ENCODE measurements at regions not wholly inside any gene's neighbourhood (a gene's known extent, or its start where the extent isn't known, plus 50 kb on each side); places are given as distances from the start of the nearest gene placed in this dataset.
"Not testable (repeated sequence)": the region's sequence is repeated elsewhere in the genome, so short reads cannot be mapped to it uniquely, and the experiment has no call there.

DNA sequence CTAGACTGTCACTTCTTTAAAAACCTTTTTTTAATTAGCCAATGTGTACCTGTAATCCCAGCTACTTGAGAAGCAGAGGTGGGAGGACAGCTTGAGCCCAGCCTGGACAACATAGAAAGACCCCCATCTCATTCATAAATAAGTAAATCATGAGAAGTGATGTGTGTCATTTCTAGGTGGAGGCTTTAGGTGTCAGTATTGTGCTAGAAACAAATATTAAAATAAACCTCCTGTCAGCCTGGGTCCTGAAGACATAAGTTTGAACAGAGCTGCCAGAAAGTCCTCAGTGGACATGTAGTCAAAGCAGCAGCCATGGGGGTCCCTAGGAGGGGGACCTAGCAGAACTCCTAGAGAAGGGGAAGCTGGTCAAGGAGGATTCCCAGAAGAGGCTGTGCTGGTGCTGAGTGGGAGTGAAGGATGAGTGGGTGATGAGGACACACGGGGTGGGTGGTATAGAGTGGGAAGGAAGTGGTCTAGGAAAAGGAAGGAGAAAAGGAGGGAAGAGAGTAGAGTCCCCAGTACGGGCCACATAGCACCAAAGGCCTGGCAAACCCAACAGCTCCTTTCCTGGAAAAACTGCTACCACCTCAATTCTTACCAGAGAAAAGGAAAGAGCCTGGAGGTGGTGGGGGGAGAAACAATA lies 316.6 kb upstream of the NCKAP5 start:
- H3K27ac ChIP-seq (ENCODE audit: low read depth, low read length), result no peak overlapping the region
- WGBS, 3 donors, result 55 to 80% (median 55%) methylated on average over 2 of the region's 2 CpGs

DNA sequence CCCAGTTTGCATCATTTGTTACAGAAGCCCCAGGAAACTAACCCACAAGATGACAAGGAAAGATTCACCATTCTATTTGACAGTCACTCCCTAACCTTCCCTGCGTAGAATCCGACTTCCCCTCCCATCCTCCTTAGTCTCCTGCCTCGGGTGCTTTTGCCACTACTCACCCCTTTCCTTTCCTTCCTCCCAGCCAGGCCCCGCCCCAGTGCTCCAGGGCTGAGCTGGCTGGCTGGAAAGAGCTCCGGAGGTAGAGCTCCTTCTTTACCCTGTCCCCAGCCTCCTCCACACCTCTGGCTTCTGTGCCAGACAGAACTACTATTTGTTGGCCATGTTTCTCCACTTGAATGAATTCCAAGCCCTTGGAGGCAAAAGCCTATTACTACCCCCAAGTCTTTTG lies 317.6 kb upstream of the NCKAP5 start:
- 30 to 53% (median 32%) methylated on average over 5 of the region's 5 CpGs for WGBS, 3 donors

DNA sequence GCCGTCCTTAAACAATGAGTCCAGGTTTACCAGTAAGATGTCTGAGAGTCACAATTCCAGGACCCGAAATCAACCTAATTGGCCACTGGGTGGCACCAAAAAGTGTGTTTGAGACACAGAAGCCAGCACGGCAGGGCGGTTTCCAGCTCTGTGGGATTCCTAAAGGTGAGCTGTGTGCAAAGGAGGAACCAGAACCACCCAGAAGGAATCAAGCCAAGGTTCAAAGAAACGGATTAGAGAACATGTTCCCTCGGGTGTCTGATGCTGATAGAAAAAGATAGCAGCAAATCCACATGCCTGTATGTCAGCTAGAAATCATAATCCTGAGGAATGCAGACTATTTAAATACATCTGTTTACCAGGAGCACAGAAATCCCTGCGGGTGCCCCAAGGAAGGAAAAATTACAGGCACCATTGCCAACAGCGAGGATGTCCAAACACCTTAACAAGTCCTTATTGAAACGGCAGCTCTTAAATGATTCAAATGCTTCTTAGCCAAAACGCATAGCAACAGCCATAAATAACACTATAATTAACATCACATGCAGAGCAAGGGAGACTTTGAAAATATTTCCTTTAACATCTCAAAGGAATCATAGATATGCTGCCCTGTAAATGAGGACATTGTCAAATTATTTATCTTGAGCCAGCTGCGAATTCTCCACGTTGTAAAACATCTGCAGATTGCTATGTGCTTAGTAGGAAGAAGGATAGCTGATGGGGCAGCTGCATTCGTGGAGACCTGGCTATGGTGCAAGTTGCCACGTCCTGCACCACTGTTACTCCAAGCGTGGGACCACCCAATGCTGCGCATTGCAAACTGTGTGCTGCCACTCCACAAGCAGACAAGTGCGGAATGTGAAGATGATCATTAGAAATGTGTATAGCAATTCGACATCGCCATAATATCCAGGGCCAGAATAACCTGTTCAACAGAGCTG lies 318.7 kb upstream of the NCKAP5 start:
- WGBS, 3 donors, result 36 to 43% (median 38%) methylated on average over 19 of the region's 19 CpGs
- no peak overlapping the region for H3K27ac ChIP-seq (ENCODE audit: low read depth, low read length)

More for the DNA sequence above, 317.6 kb upstream of the NCKAP5 start:
- H3K27ac ChIP-seq (ENCODE audit: low read depth, low read length), result no peak overlapping the region

DNA sequence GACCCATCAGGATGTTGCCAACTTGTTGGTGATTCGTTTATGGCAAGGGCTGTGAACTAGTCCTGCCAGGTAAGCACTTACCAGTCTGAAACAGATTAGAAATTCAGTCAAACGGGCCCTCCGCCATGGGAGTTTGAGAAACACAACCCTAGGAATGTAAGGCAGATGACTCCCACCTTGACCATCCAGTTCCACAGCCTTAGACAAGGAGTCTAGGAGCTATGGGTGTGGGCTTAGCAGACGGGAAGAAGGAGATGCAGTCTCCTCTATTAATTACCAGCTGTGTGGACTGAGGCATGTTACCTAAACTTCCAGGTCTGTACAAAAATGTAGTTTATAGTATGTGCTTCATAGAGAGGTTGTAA lies 319.4 kb upstream of the NCKAP5 start:
- no peak overlapping the region for H3K27ac ChIP-seq (ENCODE audit: low read depth, low read length)
- WGBS, 3 donors, result 65 to 77% (median 77%) methylated on average over 4 of the region's 4 CpGs

DNA sequence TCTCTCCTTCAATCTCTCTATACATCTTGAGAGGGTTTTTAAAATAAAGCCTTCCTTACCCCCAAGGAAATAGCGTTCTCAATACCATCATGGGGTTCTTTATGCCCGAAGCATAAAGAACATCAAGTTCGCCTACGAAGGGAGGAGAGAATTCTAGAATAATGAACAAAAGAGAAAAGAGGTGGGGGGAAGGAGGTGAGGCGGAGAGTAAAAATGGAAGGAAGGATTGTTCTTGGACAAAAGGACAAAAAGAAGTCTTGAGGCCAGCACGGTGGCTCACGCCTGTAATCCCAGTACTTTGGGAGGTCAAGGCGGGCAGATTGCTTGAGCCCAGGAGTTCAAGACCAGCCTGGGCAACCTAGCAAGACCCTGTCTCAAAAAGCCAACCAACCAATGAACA lies 319.8 kb upstream of the NCKAP5 start:
- WGBS, 3 donors, result 91 to 96% (median 96%) methylated on average over 8 of the region's 8 CpGs
- no peak overlapping the region for H3K27ac ChIP-seq (ENCODE audit: low read depth, low read length)

- H3K27ac ChIP-seq (ENCODE audit: low read depth, low read length), result no peak overlapping the region
- 76 to 87% (median 87%) methylated on average over 8 of the region's 8 CpGs for WGBS, 3 donors
Observed at GRCh38 chr2:133888621-133889219, 320.5 kb upstream of the NCKAP5 start.

DNA sequence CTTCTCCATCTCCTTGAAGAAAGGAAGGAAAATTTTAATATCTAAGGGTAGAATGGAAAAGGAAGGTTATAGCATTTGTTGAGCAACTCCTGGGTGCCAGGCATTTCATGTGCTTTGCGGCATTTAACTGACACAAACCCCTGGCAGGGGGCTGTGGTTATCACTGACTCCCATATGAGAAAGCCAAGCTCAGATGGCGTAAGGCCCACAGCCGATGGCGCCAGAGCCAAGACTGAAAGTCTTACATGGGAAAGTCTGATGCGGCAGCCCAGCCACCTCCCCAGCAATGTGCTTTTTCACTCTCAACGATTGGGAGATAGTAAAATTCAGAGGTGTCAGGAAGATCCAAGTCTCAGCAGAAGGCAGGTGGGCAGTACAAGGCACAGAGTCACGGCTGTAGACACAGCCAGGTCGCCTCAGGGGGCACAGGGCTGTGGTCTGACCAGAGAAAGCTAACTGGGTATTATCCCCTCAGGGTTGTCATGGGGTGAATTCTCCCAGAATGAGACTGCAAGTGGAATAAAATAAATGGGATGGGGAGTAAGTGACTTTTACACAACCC lies 324.2 kb upstream of the NCKAP5 start:
- no peak overlapping the region for H3K27ac ChIP-seq (ENCODE audit: low read depth, low read length)
- 61 to 78% (median 74%) methylated on average over 8 of the region's 8 CpGs for WGBS, 3 donors

DNA sequence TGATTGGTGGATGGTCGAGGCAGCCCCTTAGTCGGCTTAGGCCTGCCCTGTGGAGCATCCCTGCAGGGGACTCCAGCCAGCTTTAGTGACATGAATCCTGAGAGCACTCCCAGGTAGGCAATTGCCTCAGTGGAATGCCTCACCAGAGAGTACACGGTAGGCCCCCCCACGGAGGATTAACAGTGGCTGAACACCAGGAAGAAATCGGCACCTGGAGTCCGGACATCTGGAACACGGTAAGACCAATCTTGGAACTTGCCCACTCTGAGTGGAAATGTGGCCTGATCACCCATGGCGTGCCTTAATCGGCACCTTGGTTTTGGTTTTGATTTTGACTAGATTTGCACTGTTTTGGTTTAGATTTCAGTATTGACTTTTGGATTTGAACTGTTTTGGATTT lies 326.2 kb upstream of the NCKAP5 start:
- 95 to 96% (median 96%) methylated on average over 9 of the region's 9 CpGs for WGBS, 3 donors
- no peak overlapping the region for H3K27ac ChIP-seq (ENCODE audit: low read depth, low read length)

DNA sequence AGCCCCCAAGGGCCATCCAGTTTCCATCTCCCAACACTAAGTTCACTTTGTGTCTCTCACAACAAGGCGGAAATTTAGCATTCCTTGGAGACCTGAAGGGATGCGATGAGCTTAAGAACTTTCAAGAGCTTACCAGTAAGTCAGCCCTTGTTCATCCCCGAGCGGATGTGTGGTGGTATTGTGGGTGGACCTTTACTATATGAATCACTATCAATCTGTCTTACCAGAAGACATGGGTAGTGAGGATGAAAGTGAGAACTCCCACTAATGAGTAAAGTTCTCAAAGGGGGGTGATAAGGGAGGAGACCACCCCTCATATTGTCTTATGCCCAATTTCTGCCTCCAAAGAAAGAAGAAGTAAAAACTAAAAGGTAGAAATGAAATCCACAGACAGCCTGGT lies 329.6 kb upstream of the NCKAP5 start:
- not testable (repeated sequence) for H3K27ac ChIP-seq (ENCODE audit: low read depth, low read length)
- 70 to 81% (median 71%) methylated on average over 4 of the region's 4 CpGs for WGBS, 3 donors

- WGBS, 3 donors, result 65 to 73% (median 67%) methylated on average over 3 of the region's 3 CpGs
- no peak overlapping the region for H3K27ac ChIP-seq (ENCODE audit: low read depth, low read length)
Observed at GRCh38 chr2:133900909-133901308, 332.6 kb upstream of the NCKAP5 start.

- H3K27ac ChIP-seq (ENCODE audit: low read depth, low read length), result no peak overlapping the region
Observed at GRCh38 chr2:133906396-133906795, 338.1 kb upstream of the NCKAP5 start.

- H3K27ac ChIP-seq (ENCODE audit: low read depth, low read length), result no peak overlapping the region
Observed at GRCh38 chr2:133906926-133907325, 338.7 kb upstream of the NCKAP5 start.

- no peak overlapping the region for H3K27ac ChIP-seq (ENCODE audit: low read depth, low read length)
Observed at GRCh38 chr2:133908171-133908570, 339.9 kb upstream of the NCKAP5 start.

- 82 to 88% (median 86%) methylated on average over 1 of the region's 1 CpG for WGBS, 3 donors
- H3K27ac ChIP-seq (ENCODE audit: low read depth, low read length), result no peak overlapping the region
Observed at GRCh38 chr2:133918141-133918540, 335.7 kb upstream of the MGAT5 start.

DNA sequence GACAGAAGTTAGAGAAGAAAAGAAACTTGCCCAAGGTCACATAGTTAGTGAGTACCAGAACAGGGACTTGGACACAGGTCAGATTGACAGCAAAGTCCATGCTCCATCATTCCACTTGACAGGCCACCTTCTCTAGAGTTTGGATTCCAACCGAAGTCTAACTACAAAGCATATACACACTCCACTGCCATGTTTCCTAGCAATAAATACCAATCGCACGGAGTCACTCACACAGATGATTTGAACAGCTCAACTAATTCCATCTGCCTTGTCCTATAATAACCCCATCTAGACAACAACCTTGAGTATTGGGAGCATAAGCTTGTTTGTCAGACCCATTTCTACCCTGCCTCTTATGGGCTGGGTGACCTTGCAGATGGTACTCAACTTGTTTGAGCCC lies 334.6 kb upstream of the MGAT5 start:
- WGBS, 3 donors, result 36 to 55% (median 49%) methylated on average over 3 of the region's 3 CpGs
- no peak overlapping the region for H3K27ac ChIP-seq (ENCODE audit: low read depth, low read length)

- WGBS, 3 donors, result 70 to 89% (median 81%) methylated on average over 2 of the region's 2 CpGs
- H3K27ac ChIP-seq (ENCODE audit: low read depth, low read length), result no peak overlapping the region
Observed at GRCh38 chr2:133927894-133928293, 326.0 kb upstream of the MGAT5 start.

GRCh38 chr2:133936096-133936495 lies 317.8 kb upstream of the MGAT5 start:
- H3K27ac ChIP-seq (ENCODE audit: low read depth, low read length), result no peak overlapping the region
- WGBS, 3 donors, result 76 to 86% (median 79%) methylated on average over 8 of the region's 8 CpGs

DNA sequence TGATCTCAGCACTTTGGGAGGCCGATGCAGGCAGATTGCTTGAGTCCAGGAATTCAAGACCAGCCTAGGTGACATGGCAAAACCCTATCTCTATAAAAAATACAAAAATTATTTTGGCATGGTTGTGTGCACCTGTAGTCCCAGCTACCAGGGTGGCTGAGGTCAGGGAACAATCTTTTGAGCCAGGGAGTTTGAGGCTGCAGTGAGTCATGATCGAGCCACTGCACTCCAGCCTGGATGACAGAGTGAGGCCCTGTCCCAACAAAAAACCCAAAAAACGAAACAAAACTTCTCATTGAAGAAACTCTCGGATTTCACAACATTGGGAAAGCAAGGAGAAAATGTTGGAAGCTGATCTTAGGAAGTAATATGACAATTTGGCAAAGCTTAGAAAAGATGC lies 317.3 kb upstream of the MGAT5 start:
- 67 to 72% (median 69%) methylated on average over 4 of the region's 4 CpGs for WGBS, 3 donors
- no peak overlapping the region for H3K27ac ChIP-seq (ENCODE audit: low read depth, low read length)

DNA sequence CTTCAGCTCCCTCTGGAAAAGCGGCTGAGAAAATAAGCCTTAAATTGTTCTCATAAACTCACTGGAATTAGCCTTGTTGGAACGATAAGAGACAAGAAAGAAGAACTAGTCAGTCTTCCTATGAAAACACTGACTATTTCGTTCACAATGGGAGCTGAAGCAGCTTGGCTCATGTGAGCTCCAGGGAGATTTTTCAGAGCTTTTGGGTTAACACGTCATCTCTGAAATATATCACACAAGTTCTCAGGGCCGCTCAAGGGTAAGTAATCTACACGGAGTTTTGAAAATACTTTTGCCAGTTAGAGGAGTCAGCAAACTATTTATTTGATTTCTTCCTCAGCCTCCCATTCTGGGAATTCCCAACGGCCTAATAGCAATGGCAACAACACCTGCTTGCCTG lies 316.2 kb upstream of the MGAT5 start:
- H3K27ac ChIP-seq (ENCODE audit: low read depth, low read length), result no peak overlapping the region
- WGBS, 3 donors, result 47 to 77% (median 70%) methylated on average over 7 of the region's 7 CpGs

Measured in adipose tissue (tissue), 3 donors.